Endothelial cell of umbilical vein (primary cell): ENCODE measurements at regions not wholly inside any gene's neighbourhood (a gene's known extent, or its start where the extent isn't known, plus 50 kb on each side); places are given as distances from the start of the nearest gene placed in this dataset.

Experiments
- BruUV-seq: library from RNA; stranded (reverse); fragments of 400-500 nt; replicated peaks from 2 replicates; lab custom pipeline; 2021; lab: Mats Ljungman, UMichigan
- CTCF ChIA-PET: fragments of 300-600, 350-600 bp; sonication (Branson Sonifier 250); formaldehyde crosslinking; loops from one replicate; lab custom pipeline; 2021; ENCODE audit warnings: antibody characterized with exemption, inconsistent platforms; lab: Charles Lee
- POLR2A ChIA-PET: fragments of 300-600, 350-600 bp; sonication (Branson Sonifier 250); formaldehyde crosslinking; loops from one replicate; lab custom pipeline; 2021; ENCODE audit warnings: antibody characterized with exemption, inconsistent platforms; lab: Charles Lee
- DNase-seq: peaks from one replicate; pipeline ENCODE4 v3.0.0-alpha.2; 2011; ENCODE audit warnings: low read depth, low spot score
- FAIRE-seq: peaks from 2 replicates; lab custom pipeline; 2011; peaks lifted over from hg19 to GRCh38; lab: Jason Lieb, UNC
- H2AFZ ChIP-seq: 2 replicates; pipeline ENCODE4 v1.6.0; 2012; ENCODE audit warnings: low read depth, low read length, control low read depth, inconsistent platforms
- H3K27ac ChIP-seq: 2 replicates; pipeline ENCODE4 v1.5.1; 2011; ENCODE audit warnings: low read depth, mild to moderate bottlenecking, control low read depth, low read length, moderate library complexity; ENCODE audit not compliant: insufficient read depth
- H3K27me3 ChIP-seq, 2 experiments: 2 replicates each; pipeline versions ENCODE4 v1.6.0 to v1.6.1; 2011; ENCODE audit warnings: low read length in 2 of 2, mixed read lengths in 1 of 2; ENCODE audit not compliant: control insufficient read depth in 2 of 2, insufficient read depth in 2 of 2
- H3K36me3 ChIP-seq, 2 experiments: 2 replicates in 1 of 2; 3 replicates in 1 of 2; pipeline ENCODE4 v1.5.1; 2011; ENCODE audit warnings: low read length in 2 of 2, mild to moderate bottlenecking in 1 of 2, moderate library complexity in 1 of 2; ENCODE audit not compliant: control insufficient read depth in 2 of 2, insufficient read depth in 2 of 2; ENCODE audit errors: extremely low read depth in 1 of 2
- H3K4me1 ChIP-seq: 3 replicates; pipeline ENCODE4 v1.5.1; 2011; ENCODE audit warnings: mild to moderate bottlenecking, low read length; ENCODE audit not compliant: control insufficient read depth, insufficient read depth; ENCODE audit errors: extremely low read depth
- H3K4me2 ChIP-seq: 2 replicates; pipeline ENCODE4 v1.6.1; 2011; ENCODE audit warnings: low read length, control low read depth, mixed read lengths; ENCODE audit not compliant: insufficient read depth
- H3K4me3 ChIP-seq, 3 experiments: fragments of 200-600 bp in 1 of 3; sonication (generic), shearing (Covaris generic) in 1 of 3; replicated peaks in 1 of 3; 2 replicates each; pipeline ENCODE4 v1.5.1; 2011 to 2016; ENCODE audit warnings: control low read depth in 3 of 3, low read length in 3 of 3, mild to moderate bottlenecking in 2 of 3, inconsistent platforms in 1 of 3, low read depth in 1 of 3, moderate library complexity in 1 of 3; ENCODE audit not compliant: insufficient read depth in 1 of 3
- H3K79me2 ChIP-seq: 2 replicates; pipeline ENCODE4 v1.6.0; 2012; ENCODE audit warnings: low read length, inconsistent platforms; ENCODE audit not compliant: control insufficient read depth, insufficient read depth
- H3K9ac ChIP-seq: replicated peaks from 2 replicates; pipeline ENCODE3; 2011; ENCODE audit warnings: low read length, control low read depth; ENCODE audit not compliant: insufficient read depth; ENCODE audit errors: extremely low read depth
- H3K9me1 ChIP-seq: replicated peaks from 3 replicates; pipeline ENCODE4 v1.6.0; 2011; ENCODE audit warnings: mild to moderate bottlenecking, low read length; ENCODE audit not compliant: control insufficient read depth, insufficient read depth; ENCODE audit errors: extremely low read depth
- H3K9me3 ChIP-seq: replicated peaks from 2 replicates; pipeline ENCODE4 v1.5.1; 2012; ENCODE audit warnings: low read length, inconsistent platforms; ENCODE audit not compliant: control insufficient read depth, insufficient read depth
- H4K20me1 ChIP-seq: replicated peaks from 2 replicates; pipeline ENCODE3; 2011; ENCODE audit warnings: mild to moderate bottlenecking, low read length; ENCODE audit not compliant: control insufficient read depth, insufficient read depth; ENCODE audit errors: extremely low read depth
- EZH2 ChIP-seq: IDR thresholded peaks from 2 replicates; pipeline ENCODE4 v1.6.1; 2012; ENCODE audit warnings: borderline replicate concordance, low read depth, mild to moderate bottlenecking, moderate library complexity, low read length, inconsistent platforms; ENCODE audit not compliant: severe bottlenecking
- FOS ChIP-seq: IDR thresholded peaks from 2 replicates; pipeline ENCODE4 v1.6.1; 2011; ENCODE audit warnings: mild to moderate bottlenecking, low read length, moderate library complexity, borderline replicate concordance; ENCODE audit not compliant: insufficient read depth
- GATA2 ChIP-seq: IDR thresholded peaks from 2 replicates; pipeline ENCODE4 v1.7.0; 2011; ENCODE audit warnings: low read depth, mild to moderate bottlenecking, moderate library complexity, mixed read lengths, low read length; ENCODE audit not compliant: insufficient read length, insufficient read depth
- JUN ChIP-seq: IDR thresholded peaks from 2 replicates; pipeline ENCODE4 v1.6.1; 2011; ENCODE audit warnings: borderline replicate concordance, low read depth; ENCODE audit not compliant: insufficient read length, insufficient read depth
- MYC ChIP-seq: IDR thresholded peaks from one replicate; pipeline ENCODE4 v1.6.1; 2011; ENCODE audit warnings: mild to moderate bottlenecking, low read depth, low read length
- POLR2A ChIP-seq: IDR thresholded peaks from 2 replicates; pipeline ENCODE4 v1.6.1; 2012; ENCODE audit warnings: low read depth, mild to moderate bottlenecking, control low read depth, low read length
- POLR2AphosphoS5 ChIP-seq: IDR thresholded peaks from 2 replicates; pipeline ENCODE4 v1.6.1; 2012; ENCODE audit warnings: low read depth, mild to moderate bottlenecking, control low read depth, low read length, moderate library complexity; ENCODE audit not compliant: insufficient read depth
- dilution Hi-C: fragments of 300-500 bp; cut with MboI; formaldehyde crosslinking; loops from one replicate; pipeline ENCODE4 v1.15.0; 2019; ENCODE audit warnings: low sequenced_read_pairs; ENCODE audit not compliant: extremely low pct_ligation_motif_present
- intact Hi-C: fragments of 100-400 bp; cut with micrococcal nuclease; formaldehyde crosslinking; loops from one replicate; pipeline ENCODE4 v1.10.0; 2022
- TF ChIP-seq, protein P1 (sequence below), 2 donors: IDR thresholded peaks; 1 replicate in 1 of 2; 2 replicates in 1 of 2; pipeline ENCODE4 v1.5.1; 2011; ENCODE audit warnings: low read length in 2 of 2, mild to moderate bottlenecking in 2 of 2, moderate library complexity in 2 of 2, control low read depth in 1 of 2, inconsistent platforms in 1 of 2, low read depth in 1 of 2; ENCODE audit not compliant: insufficient read depth in 1 of 2; ENCODE audit errors: extremely low read depth in 1 of 2
- TF ChIP-seq, protein P2 (sequence below): IDR thresholded peaks from 2 replicates; pipeline ENCODE4 v1.6.1; 2011; ENCODE audit not compliant: insufficient read depth, insufficient read length

DNA sequence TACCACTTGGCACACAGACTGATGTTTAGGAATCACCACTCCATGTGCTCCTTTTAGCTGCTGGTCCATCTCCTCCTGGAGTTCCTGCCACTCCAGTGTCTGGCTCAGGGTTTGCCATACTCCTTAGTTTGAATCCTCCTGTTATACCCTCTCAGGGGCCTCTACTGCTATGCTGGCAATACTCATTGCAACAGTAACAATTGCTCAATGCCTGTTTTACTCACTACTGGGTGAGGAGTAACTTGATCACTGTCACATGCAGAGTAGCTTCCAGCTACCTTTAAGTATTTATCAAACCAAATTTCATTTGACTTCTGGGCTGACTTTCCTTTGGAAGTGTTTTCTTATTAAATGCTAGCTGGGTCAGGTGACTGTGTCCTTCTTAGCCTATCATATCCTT is 107.2 kb upstream of the WLS start:
- dilution Hi-C loops, result loop anchor here (25.0 kb wide), 1 partner anchor 202 kb away; no protein-coding TSS in a partner anchor
- Histone ChIP-seq H3K9me3 (no peaks in the 10 kb centered on the region), H3K9ac (no peak overlapping the region), H3K4me3 (no peak overlapping the region), H2AFZ (no peak overlapping the region), H3K79me2 (no peaks in the 10 kb centered on the region), H4K20me1 (no peaks in the 10 kb centered on the region), H3K4me1 (no peaks in the 10 kb centered on the region), H3K9me1 (no peaks in the 10 kb centered on the region), H3K4me2 (no peak overlapping the region), H3K27me3 (no peaks in the 10 kb centered on the region), H3K36me3 (no peaks in the 10 kb centered on the region), H3K27ac (no peak overlapping the region)
- DNase-seq, result no peak
- BruUV-seq, result no TSS peak
- TF ChIP-seq GATA2, result no peak
- no peak for TF ChIP-seq EZH2
- TF ChIP-seq POLR2AphosphoS5, result no peak
- TF ChIP-seq FOS, result no peak
- TF ChIP-seq MYC, result no peak
- TF ChIP-seq POLR2A, result no peak
- TF ChIP-seq, protein P1, sequence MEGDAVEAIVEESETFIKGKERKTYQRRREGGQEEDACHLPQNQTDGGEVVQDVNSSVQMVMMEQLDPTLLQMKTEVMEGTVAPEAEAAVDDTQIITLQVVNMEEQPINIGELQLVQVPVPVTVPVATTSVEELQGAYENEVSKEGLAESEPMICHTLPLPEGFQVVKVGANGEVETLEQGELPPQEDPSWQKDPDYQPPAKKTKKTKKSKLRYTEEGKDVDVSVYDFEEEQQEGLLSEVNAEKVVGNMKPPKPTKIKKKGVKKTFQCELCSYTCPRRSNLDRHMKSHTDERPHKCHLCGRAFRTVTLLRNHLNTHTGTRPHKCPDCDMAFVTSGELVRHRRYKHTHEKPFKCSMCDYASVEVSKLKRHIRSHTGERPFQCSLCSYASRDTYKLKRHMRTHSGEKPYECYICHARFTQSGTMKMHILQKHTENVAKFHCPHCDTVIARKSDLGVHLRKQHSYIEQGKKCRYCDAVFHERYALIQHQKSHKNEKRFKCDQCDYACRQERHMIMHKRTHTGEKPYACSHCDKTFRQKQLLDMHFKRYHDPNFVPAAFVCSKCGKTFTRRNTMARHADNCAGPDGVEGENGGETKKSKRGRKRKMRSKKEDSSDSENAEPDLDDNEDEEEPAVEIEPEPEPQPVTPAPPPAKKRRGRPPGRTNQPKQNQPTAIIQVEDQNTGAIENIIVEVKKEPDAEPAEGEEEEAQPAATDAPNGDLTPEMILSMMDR (IDR thresholded peaks at IDR 0.05; ENCODE audit: extremely low read depth in 1 of 2, insufficient read depth in 1 of 2, low read depth in 1 of 2, low read length in 2 of 2), result no peak
- TF ChIP-seq, protein P2, sequence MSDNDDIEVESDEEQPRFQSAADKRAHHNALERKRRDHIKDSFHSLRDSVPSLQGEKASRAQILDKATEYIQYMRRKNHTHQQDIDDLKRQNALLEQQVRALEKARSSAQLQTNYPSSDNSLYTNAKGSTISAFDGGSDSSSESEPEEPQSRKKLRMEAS, result no peak
- no peak for TF ChIP-seq JUN
- ChIA-PET POLR2A (no interaction called here), CTCF (interaction anchor here (7.9 to 11.0 kb wide), 2 partner anchors 218 to 223 kb away, joined by 142 to 312 read pairs; no protein-coding TSS in a partner anchor)
- intact Hi-C loops, result no loop called here
- FAIRE-seq, result no peak
